GM12872 (cell line): ENCODE measurements at regions not wholly inside any gene's neighbourhood (a gene's known extent, or its start where the extent isn't known, plus 50 kb on each side); places are given as distances from the start of the nearest gene placed in this dataset.

Source experiments
- CTCF ChIP-seq: IDR thresholded peaks from 3 replicates; pipeline ENCODE4 v1.5.1; 2011; ENCODE audit warnings: low read depth, mild to moderate bottlenecking, low read length, moderate library complexity; ENCODE audit not compliant: insufficient read depth

- no peak for TF ChIP-seq CTCF
Observed at GRCh38 chr15:47427463-47427862, 289.8 kb upstream of the SEMA6D start.

- no peak for TF ChIP-seq CTCF
Observed at GRCh38 chr15:47429376-47429775, 287.9 kb upstream of the SEMA6D start.

- no peak for TF ChIP-seq CTCF
Observed at GRCh38 chr15:47431501-47431900, 285.8 kb upstream of the SEMA6D start.

- TF ChIP-seq CTCF = no peak
Observed at GRCh38 chr15:47432826-47433225, 284.5 kb upstream of the SEMA6D start.

- no peak for TF ChIP-seq CTCF
Observed at GRCh38 chr15:47434596-47434995, 282.7 kb upstream of the SEMA6D start.

- TF ChIP-seq CTCF = no peak
Observed at GRCh38 chr15:47437491-47437890, 279.8 kb upstream of the SEMA6D start.

GRCh38 chr15:47439146-47440111 is 277.9 kb upstream of the SEMA6D start:
- TF ChIP-seq CTCF = no peak
